C1 segment of cervical spinal cord (tissue), 14 donors: ENCODE measurements at regions not wholly inside any gene's neighbourhood (a gene's known extent, or its start where the extent isn't known, plus 50 kb on each side); places are given as distances from the start of the nearest gene placed in this dataset.
A peak's percentile ranks its signal among the peaks of the same experiment; 100 is the strongest.
"Not testable (repeated sequence)": the region's sequence is repeated elsewhere in the genome, so short reads cannot be mapped to it uniquely, and the experiment has no call there.

ENCODE experiments used
- DNase-seq, 14 donors: peaks; one replicate each; lab custom pipeline; 2025; lab: John Stamatoyannopoulos, UW

DNA sequence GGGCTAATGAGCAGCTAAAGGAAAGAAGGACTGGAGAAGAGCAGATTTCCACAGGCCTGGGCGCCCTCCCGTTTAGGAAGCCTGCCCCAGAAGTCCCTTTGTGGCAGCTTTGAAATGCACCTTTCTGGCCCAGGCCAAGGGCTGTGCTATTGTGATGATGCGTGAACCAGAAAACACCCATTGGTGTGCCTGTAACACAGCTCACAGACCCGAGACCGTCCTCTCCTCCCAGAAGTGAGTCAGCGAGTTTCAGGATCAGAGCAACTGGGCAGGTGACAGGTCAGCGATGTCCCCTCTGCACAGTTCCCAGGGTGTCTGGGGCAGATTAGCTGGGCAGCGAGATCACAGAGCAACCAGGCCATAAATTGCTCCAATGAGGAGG lies 71.9 kb upstream of the SULF2 start:
- DNase-seq = no peak

DNA sequence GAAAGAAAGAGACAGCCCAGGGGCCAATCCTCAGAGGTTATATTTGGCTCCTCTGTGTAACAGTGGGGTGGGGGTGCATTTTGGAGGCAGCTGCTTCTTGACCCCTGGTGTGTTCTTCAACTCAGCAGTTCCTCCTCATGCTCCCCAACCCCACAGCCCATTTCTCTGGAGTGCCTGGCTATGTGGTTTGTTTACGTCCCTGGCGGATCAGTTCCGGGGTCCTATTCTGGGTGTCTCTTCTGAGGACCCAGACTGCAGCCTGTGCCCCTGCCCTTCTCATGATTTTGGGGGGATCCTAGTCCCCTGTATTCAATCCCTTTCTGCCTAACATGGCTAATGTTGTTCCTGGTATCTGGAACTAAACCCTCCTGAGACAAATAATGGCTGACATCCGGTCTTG lies 70.5 kb upstream of the SULF2 start:
- DNase-seq = no peak

DNA sequence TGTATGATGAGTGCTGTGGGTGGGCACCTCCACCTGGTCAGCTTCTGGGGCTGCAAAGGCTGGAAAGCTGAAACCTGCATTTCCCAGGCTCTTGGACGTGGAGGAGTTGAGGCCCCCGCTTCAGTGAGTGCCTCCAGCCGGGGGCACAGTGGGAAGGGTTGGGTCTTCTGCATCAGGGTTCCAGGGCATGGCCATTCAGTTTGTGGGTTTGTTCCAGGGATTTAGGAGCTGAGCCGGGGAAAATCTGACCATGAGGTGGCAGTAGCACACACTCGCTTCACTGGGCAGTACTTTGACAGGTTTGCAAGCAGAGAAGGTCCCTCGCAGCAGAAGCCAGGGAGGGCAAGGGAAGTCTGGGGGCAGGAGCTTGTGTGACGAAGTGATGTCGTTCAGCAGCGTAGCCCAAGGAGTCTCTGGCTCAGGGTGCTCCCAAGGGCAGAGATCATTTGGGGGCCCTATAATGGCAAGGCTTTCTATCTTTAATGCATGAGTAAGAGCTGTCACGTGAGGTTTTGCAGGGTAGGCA lies 69.5 kb upstream of the SULF2 start:
- DNase-seq = no peak

DNA sequence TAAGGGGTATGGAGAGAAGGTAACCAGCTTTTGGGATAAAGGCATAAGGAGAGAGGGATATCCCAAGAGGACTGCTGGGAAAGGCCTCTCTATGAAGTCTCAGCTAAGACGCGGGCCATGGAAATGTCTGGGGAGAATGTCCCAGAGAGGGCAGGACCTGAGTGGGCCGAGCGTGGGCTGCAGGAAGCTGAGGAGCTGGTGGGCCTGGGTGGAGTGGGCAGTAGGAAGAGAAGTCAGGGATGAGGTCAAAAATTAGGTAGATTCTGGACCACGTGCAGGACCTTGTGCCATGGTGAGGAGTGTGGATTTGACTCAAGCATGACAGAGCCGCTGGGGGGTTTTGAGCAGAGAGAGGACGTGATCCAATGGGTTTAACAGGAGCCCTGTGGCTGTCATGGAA lies 66.5 kb upstream of the SULF2 start:
- no peak for DNase-seq

DNA sequence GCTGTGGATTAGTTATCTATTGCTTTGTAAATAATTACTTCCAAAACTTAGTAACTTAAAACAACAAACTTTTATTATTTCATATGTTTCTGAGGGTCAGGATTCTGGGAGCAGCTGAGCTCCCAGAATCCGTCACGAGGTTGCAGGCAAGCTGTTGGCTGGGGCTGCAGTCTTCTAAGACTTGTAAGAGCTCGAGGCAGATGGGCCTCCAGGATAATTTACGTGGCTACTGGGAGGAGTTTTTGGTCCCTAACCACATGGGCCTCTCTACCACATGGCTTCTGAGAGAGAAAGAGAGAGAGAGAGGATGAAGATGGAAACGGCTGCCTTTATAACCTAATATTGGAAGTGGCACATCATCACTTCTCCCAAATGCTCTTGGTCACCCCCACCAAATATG lies 64.9 kb upstream of the SULF2 start:
- no peak for DNase-seq

DNA sequence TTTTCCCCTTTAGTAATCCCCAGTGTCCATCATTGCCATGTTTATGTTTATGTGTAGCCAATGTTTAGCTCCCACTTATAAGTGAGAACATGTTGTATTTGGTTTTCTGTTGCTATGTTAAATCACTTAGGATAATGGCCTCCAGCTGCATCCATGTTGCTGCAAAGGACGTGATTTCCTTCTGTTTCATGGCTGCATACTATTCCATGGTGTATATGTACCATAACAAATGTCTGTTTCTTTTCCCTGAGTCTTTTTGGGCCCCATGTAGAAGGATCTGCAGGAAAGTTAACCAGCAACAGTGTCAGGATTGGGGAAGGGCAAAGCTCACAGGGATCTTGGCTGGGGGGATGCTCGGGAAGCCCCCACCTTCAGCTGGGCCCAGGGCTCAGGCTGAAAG lies 64.3 kb upstream of the SULF2 start:
- DNase-seq = no peak

DNA sequence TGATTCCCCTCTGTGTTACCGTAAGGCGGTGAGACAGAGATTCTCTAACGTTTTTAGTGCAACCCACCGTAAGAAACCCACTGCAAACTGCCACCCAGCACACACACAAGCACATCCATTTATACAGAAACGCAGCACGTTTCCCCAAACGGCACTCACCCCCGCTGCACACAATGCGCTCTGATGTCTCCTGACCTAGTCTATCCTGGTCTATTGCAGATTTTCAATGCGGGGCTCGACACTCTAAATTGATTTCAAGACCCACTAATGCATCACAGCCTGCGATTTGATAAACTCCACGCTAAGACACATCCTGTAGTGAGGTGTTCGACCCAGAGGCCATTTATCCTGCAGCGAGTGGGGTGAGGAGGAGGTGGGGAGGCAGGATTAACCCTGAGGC lies 63.7 kb upstream of the SULF2 start:
- DNase-seq = no peak

DNA sequence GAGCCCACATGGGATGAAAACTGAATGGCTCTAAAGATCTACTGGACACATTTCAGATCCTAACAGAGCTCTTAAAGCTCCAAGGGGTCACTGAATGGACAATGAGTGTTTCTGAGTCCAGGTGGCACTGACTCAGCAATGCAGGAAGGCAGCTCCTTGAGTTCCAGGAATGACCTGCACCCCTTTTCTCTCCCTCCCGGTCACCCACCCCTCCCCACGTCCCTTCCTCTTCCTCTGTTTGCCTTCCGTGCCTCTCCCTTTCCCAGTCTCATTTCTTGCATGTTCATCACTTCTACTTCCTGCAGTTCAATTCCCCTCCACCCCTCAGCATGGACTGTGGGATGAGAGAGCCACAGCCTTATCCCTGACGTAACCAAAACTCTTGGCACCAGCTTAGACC lies 63.3 kb upstream of the SULF2 start:
- DNase-seq = not testable (repeated sequence)

DNA sequence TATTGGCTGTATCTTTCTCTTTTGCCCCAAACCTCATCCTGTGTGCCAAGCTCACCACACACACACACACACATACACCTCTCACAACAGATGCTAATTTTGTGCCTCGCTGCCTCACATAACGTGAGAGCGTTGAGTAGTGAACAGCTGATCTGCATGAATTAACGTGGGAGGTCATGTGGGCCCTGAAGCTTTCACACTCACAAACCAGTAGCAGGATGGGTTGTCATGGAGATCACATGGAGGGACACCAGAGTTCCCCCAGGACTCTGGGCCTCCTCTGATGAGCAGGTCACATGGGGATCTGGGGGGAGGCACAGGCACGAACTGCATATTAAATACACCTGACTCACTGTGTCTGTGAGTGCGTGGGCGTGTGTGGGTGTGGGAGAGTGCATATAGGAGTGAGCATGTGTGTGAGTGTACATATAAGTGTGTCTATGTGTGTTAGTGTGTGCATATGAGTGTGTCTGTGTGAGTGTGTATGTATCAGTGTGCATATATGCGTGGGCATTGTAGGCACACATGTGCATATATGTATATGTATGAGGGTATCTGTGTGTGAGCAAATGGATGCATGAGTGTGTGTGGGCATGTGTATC lies 62.7 kb upstream of the SULF2 start:
- DNase-seq = no peak

DNA sequence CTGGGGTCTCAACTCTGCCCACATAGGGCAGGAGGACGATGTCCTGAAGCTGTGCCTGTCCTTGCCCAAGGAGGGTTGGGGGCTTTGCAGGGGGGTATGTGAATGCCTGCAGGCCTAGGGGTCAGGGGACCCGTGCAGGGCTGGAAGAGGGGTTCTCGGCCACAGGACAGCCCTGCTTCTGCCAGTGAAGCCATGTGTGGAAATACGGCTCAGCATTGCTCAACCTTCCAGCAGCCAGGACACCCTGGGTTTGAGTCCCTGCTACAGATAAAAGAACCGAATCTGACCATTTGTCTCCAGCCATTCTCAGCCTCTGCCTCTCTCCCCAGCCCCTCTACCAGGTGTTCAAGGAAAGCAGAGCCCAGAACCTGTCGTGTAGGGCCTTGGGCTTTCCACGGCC lies 61.9 kb upstream of the SULF2 start:
- DNase-seq = not testable (repeated sequence)

DNA sequence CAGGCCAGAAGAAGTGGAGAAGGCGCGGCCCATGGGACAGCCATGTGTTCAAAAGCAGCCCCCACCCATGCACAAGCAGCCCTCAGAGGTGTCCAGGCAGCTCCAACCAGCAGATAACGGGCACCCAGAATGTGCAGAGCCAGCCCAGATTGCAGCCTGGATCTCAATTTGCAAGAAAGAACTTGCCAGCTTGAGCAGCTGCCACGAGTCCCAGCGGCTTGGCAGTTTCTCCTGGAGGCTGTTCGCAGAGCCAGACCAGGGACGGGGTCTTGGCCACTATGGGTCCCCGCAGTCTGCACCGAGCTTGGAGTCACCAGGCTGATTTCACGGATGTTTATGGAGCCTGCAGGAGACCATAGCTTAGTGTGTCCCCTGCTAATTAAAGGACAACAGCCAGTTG lies 61.4 kb upstream of the SULF2 start:
- peak in 3 of 14 donors; percentile 3 to 34 (median 7) for DNase-seq

DNA sequence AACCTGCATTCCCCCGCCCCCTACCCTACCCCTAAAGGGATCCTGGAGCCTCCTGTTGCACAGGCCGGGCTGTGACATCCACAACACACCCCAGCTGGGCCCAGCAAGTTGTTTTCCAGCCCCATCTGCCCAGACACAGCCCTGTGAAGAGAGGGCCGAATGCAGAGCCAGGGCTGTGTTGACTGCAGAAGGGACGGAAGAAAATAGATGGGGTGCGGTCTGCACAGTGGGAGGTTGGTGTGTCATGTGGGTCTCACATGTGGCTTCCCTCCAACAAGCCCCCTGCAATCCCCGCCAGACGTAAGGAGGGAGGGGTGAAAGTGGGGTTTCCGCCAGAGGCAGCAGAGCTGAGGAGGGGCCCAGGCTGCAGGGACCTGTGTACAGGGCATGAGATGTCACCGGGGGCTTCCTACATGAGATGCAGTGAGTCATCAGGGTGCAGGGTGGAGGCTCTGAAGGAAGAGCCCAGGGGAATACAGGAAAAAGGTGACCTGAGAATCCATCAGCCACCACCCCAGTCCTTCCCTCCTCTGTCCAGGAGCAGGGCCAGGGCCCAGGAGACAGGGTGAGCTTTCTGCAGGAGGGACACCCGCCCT lies 60.2 kb upstream of the SULF2 start:
- DNase-seq = not testable (repeated sequence)

DNA sequence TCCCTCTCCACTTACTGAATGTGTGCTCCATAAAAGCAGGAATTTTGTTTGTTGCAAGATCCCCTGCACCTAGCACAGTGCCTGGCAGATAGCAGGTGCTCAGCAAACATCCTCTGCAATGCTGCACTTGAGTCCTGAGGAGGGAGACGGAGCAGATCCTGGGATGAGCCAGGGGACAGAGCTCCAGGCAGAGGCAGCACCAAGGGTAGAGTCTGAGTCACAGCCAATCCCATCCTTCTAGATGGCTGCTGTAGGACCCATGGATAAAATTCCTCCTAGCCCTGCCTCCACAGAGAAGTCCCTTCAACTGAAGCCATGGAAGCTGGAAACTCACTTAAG lies 59.3 kb upstream of the SULF2 start:
- DNase-seq = not testable (repeated sequence)

DNA sequence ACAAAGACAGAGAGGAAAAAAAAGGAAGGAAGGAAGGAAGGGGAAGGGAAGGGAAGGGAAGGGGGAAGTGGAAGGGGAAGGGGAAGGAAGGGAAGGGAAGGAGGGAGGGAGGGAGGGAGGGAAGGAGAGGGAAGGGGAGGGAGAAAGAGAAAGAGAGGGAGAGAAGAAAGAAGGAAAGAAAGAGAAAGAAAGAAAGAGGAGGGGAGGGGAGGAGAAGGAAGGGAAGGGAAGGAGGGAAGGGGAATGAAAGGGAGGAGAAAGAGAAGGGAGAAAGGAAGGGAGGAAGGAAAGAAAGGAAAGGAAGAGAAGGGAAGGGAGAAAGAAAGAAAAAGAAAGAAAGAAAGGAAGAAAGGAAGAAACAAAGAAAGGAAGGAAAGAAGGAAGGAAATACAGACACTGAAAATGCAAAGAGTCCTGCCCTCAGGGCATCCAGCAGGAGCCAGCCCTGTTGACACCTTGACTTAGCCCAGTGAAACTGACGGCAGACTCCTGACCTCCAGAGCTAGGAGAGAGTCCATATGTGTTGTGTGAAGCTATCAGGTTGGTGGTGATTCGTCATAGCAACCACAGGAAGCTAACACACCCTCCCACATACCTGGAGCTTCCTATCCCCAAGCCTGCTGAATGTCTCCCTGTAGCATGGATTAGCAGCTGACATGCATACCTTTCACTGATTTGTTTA lies 58.7 kb upstream of the SULF2 start:
- no peak for DNase-seq

DNA sequence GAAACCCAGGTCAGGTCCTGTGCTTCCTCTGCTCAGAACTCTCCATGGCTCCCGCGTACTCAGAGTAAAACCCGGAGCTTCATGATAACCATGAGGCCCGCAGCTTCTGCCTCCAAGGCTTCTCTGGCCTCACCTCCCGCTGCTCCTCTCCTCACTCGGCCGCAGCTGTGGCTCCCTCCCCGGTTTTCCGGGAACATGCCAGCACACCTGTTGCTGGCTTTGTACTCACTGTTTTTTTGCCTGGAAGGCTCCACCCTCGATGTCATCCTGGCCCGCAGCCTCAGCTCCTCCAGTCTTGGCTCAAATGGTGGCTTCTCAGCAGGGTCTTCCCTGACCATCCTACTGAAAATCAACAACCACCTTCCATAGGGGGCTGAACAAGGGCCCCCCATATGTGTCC lies 57.7 kb upstream of the SULF2 start:
- DNase-seq = not testable (repeated sequence)

DNA sequence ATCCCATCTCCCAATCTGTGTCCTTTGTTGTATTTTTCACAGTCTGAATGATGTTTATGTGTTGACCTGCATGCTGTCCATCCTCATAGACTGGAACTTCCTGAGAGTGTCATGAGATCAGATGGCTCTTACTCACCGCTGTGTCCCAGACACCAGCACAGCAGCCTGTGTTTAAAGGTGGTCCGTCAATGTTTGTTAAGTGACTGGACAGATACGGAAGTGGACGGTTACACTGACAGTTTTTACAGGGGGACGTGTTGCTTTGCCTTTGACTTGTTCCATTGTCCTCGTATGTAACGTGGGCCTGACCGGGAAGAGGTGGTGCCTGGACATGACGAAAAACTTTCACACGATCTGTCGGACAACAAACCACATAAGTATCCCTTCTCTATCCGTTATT lies 56.7 kb upstream of the SULF2 start:
- DNase-seq = not testable (repeated sequence)

DNA sequence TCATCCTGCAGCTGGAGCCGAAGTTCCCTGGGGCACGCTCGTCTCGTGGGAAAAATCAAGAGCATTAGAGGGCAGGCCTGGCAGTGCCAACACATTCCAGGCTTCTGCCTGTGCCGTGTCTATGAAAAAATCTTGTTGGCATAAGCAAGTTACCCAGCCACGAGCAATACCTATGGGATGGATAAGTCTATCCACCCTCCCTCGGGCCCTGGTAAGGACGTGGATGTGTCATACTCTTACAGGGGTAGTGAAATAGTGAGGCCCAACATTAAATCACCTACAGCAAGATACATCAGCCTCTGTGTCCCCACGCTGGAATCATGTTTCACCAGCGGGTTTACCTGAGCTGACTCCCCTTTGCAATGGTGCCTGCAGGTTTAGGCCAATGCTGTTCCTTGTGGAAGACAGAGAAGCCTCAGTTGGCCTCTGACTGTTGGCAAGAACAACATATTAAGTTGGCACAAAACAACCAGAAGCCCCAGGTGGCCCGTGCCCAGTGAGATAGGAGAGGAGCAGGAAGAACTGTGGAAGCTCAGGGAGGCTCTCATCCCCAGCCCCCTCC lies 51.1 kb upstream of the SULF2 start:
- DNase-seq = not testable (repeated sequence)
